SK-N-SH (cell line): ENCODE measurements at regions not wholly inside any gene's neighbourhood (a gene's known extent, or its start where the extent isn't known, plus 50 kb on each side); places are given as distances from the start of the nearest gene placed in this dataset.

Experiments
- CTCF ChIP-seq: fragments of 200-600 bp; sonication (generic); IDR thresholded peaks from 2 replicates; pipeline ENCODE4 v1.6.1; 2017; ENCODE audit warnings: antibody characterized with exemption, mild to moderate bottlenecking, moderate library complexity
- EP300 ChIP-seq, 2 experiments: IDR thresholded peaks; 2 replicates each; pipeline versions ENCODE4 v1.4.0 to v1.6.1; 2012; ENCODE audit warnings: borderline replicate concordance in 1 of 2, low read depth in 1 of 2, low read length in 1 of 2
- REST ChIP-seq: IDR thresholded peaks from 2 replicates; pipeline ENCODE4 v1.6.1; 2012; ENCODE audit warnings: mild to moderate bottlenecking, low read depth, low read length, moderate library complexity
- SIN3A ChIP-seq: IDR thresholded peaks from 2 replicates; pipeline ENCODE4 v1.6.1; 2012; ENCODE audit warnings: low read depth, mild to moderate bottlenecking, low read length, moderate library complexity, borderline replicate concordance
- USF2 ChIP-seq: fragments of 150-350 bp; IDR thresholded peaks from 2 replicates; pipeline ENCODE4 v1.6.1; 2017; ENCODE audit warnings: antibody characterized with exemption, low read length, low read depth, borderline replicate concordance

- peak; percentile 24; the same call in 1 of the 2 replicates for TF ChIP-seq CTCF
- no peak for TF ChIP-seq USF2
- TF ChIP-seq EP300 (IDR thresholded peaks at IDR 0.05; ENCODE audit: borderline replicate concordance in 1 of 2, low read depth in 1 of 2, low read length in 1 of 2): no peak
- no peak for TF ChIP-seq SIN3A
- TF ChIP-seq REST: no peak
Measured at GRCh38 chr13:65926750-65927171, 1303.4 kb downstream of the PCDH9 start.
